ENCODE measurements at regions not wholly inside any gene's neighbourhood (a gene's known extent, or its start where the extent isn't known, plus 50 kb on each side); places are given as distances from the start of the nearest gene placed in this dataset.

DNA sequence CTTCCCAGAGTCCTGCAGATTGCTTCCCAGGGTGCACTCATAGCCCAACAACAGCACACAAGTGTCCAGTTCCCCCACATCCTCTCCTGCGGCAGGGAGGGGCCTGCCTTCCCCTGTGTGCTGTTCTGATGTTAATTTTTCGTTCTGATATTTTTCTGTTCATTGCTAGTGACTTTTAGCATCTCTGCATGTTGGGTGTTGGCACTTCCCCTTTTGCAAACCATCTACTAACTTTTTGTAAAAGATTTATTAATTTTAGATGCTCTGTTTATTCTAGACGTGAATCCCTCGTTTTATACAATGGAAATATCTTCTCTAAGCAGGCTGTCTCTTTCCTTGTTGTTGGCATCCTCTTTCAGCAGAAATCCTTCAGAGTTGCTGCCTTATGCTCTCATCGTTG, 97.3 kb upstream of the DAP start:
- no peak for DNase-seq (ENCODE audit: low read depth, low spot score)
- Histone ChIP-seq H3K9me3 (ENCODE audit: control insufficient read depth, insufficient read depth, low read length) (no peaks in the 10 kb centered on the region; the same call in 1 of the 2 replicates), H3K4me3 (ENCODE audit: low read depth, low read length) (no peak overlapping the region), H3K27ac (ENCODE audit: low read depth, low read length) (no peak overlapping the region), H3K27me3 (ENCODE audit: control insufficient read depth, insufficient read depth, low read length) (peaks cover 2% of the 10 kb centered on the region)
- ChIA-PET CTCF (interaction anchor here (1.3 to 2.5 kb wide), 5 partner anchors 9 to 156 kb away, joined by 5 to 17 read pairs (median 12); no protein-coding TSS in a partner anchor), POLR2A (no interaction called here)
- TF ChIP-seq, protein P1, sequence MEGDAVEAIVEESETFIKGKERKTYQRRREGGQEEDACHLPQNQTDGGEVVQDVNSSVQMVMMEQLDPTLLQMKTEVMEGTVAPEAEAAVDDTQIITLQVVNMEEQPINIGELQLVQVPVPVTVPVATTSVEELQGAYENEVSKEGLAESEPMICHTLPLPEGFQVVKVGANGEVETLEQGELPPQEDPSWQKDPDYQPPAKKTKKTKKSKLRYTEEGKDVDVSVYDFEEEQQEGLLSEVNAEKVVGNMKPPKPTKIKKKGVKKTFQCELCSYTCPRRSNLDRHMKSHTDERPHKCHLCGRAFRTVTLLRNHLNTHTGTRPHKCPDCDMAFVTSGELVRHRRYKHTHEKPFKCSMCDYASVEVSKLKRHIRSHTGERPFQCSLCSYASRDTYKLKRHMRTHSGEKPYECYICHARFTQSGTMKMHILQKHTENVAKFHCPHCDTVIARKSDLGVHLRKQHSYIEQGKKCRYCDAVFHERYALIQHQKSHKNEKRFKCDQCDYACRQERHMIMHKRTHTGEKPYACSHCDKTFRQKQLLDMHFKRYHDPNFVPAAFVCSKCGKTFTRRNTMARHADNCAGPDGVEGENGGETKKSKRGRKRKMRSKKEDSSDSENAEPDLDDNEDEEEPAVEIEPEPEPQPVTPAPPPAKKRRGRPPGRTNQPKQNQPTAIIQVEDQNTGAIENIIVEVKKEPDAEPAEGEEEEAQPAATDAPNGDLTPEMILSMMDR (IDR thresholded peaks at IDR 0.05; ENCODE audit: low read depth, low read length) = no peak

DNA sequence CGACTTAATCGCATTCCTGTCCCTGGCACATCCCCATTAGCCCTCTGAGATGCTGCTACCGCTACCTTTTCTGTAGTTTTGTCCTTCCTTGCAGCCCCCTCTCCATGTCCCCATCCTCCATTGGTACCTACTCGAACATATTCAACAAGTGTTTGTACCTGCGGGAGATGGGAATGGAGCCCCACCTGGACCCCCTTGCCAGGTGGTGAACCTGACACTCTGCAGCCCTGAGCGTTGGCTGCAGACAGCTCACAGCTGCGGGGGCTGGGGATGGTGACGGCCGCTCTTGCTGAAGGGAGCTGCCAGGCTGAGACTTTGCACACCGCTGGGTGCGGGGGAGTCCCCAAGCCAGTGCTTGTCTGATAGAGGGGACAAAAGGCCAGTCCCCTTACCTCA, 96.3 kb upstream of the DAP start:
- Histone ChIP-seq H3K9me3 (ENCODE audit: control insufficient read depth, insufficient read depth, low read length) (no peaks in the 10 kb centered on the region; the same call in 1 of the 2 replicates), H3K4me3 (ENCODE audit: low read depth, low read length) (0 out of 2 replicates have a peak overlapping the region, but pooled peaks have one; percentile 20), H3K27me3 (ENCODE audit: control insufficient read depth, insufficient read depth, low read length) (peaks cover 2% of the 10 kb centered on the region), H3K27ac (ENCODE audit: low read depth, low read length) (no peak overlapping the region)
- POLR2A ChIA-PET = no interaction called here
- no peak for DNase-seq (ENCODE audit: low read depth, low spot score)
- CTCF ChIA-PET = interaction anchor here (0.6 to 2.5 kb wide), 34 partner anchors 8 to 409 kb away, joined by 3 to 17 read pairs (median 5); no protein-coding TSS in a partner anchor
- TF ChIP-seq, protein P1 (IDR thresholded peaks at IDR 0.05; ENCODE audit: low read depth, low read length) = no peak

DNA sequence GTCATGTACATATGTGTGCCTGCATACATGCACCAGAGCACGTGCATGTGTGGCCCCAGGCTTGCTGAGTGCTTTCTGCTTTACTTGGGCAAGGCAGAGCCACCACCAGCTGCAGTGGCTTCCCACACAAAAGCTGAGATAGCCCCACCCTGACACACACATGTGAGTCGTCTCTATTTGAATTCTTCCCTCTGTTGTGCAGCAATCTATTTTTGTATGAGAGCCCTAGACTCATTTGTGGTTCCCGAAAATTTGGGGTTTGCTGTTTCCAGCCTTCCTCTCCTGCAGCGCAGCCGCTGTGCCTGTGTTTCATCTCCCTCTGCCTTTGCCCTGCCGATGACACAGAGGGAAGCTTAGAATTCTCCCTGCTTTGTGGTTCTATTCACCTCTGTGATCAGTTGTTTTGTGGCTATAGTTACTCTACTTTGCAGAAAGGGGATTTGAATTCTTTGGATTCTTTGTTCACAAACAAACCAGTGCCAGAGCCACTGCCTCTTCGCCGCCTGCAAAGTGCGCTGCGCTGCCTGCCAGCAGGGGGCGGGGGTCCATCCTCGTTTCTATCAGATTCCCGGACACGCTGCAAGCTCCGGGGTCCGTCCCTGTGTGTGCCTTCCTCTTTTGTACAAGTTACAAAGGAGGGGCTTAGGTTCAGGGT, 95.8 kb upstream of the DAP start:
- CTCF ChIA-PET = interaction anchor here (0.6 to 2.5 kb wide), 49 partner anchors 9 to 408 kb away, joined by 3 to 17 read pairs (median 4); no protein-coding TSS in a partner anchor

DNA sequence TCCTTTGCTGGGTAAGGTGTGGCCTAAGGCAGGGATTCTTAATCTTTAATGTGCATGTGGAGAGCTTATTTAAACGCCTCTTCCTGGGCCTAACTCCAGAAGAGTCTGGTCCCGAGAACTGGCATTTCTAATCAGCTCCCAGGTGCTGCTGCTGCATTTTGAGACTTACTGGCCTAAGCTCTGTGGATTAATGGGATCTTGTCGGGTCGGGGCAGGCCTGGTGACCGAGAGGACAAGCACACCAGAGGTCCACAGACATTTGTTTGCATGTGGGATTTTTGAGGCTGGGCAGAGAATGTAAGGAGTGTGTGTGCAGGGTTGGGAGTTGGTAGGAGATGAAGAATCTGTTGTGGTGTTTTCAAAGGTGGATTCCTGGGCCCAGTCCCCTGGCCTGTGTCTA, 95.0 kb upstream of the DAP start:
- Histone ChIP-seq H3K27ac (ENCODE audit: low read depth, low read length) (no peak overlapping the region), H3K4me3 (ENCODE audit: low read depth, low read length) (no peak overlapping the region), H3K27me3 (ENCODE audit: control insufficient read depth, insufficient read depth, low read length) (peaks cover 2% of the 10 kb centered on the region), H3K9me3 (ENCODE audit: control insufficient read depth, insufficient read depth, low read length) (no peaks in the 10 kb centered on the region; the same call in 1 of the 2 replicates)
- DNase-seq (ENCODE audit: low read depth, low spot score) = no peak
- TF ChIP-seq, protein P1 (IDR thresholded peaks at IDR 0.05; ENCODE audit: low read depth, low read length) = no peak
- CTCF ChIA-PET = interaction anchor here (0.6 to 2.4 kb wide), 23 partner anchors 8 to 403 kb away, joined by 3 to 14 read pairs (median 5); no protein-coding TSS in a partner anchor
- POLR2A ChIA-PET = no interaction called here

More for the DNA sequence above, 95.8 kb upstream of the DAP start:
- peak; percentile 66 for DNase-seq (ENCODE audit: low read depth, low spot score)
- Histone ChIP-seq H3K27me3 (ENCODE audit: control insufficient read depth, insufficient read depth, low read length) (peaks cover 2% of the 10 kb centered on the region), H3K9me3 (ENCODE audit: control insufficient read depth, insufficient read depth, low read length) (no peaks in the 10 kb centered on the region; the same call in 1 of the 2 replicates), H3K4me3 (ENCODE audit: low read depth, low read length) (peak overlapping the region; percentile 25; the same call in 1 of the 2 replicates), H3K27ac (ENCODE audit: low read depth, low read length) (peak overlapping the region; percentile 65)
- TF ChIP-seq, protein P1 (IDR thresholded peaks at IDR 0.05; ENCODE audit: low read depth, low read length) = peak; percentile 99
- POLR2A ChIA-PET = no interaction called here

Measured in AG04450 (cell line).